ENCODE measurements at regions not wholly inside any gene's neighbourhood (a gene's known extent, or its start where the extent isn't known, plus 50 kb on each side); places are given as distances from the start of the nearest gene placed in this dataset.

GRCh38 chr9:28158451-28158850 lies 585.2 kb upstream of the C9orf72 start:
- H3K79me2 ChIP-seq (ENCODE audit: insufficient read depth, low read length) = no peaks in the 10 kb centered on the region
- no peak overlapping the region for H2AFZ ChIP-seq (ENCODE audit: low read depth, low read length, poor library complexity, severe bottlenecking)
- intact Hi-C loops (cut with micrococcal nuclease) = no loop called here
- BruUV-seq (replicated peaks) = no TSS peak
- H3K4me3 ChIP-seq (replicated peaks in 1 of 2; ENCODE audit: low read depth in 1 of 2, low read length in 2 of 2) = no peak overlapping the region
- H3K9me3 ChIP-seq (ENCODE audit: control insufficient read depth in 1 of 2, insufficient read depth in 1 of 2, low read depth in 1 of 2, low read length in 2 of 2) = 0 out of 4 replicates have a peak, but pooled peaks cover 0 to 6% of the 10 kb centered on the region in 2 experiments
- H3K9me2 ChIP-seq (ENCODE audit: insufficient read depth) = no peaks in the 10 kb centered on the region
- no peak overlapping the region for H3K27ac ChIP-seq (ENCODE audit: low read depth, low read length)
- H4K20me1 ChIP-seq (ENCODE audit: insufficient read depth) = no peaks in the 10 kb centered on the region
- TF ChIP-seq SP1 (IDR thresholded peaks at IDR 0.05; ENCODE audit: low read depth) (no peak), EGR1 (IDR thresholded peaks at IDR 0.05; ENCODE audit: low read depth) (no peak), ZFX (IDR thresholded peaks at IDR 0.05) (no peak), JUND (IDR thresholded peaks at IDR 0.05) (no peak), POLR2AphosphoS5 (IDR thresholded peaks at IDR 0.05; ENCODE audit: low read depth, low read length) (no peak), ZNF274 (IDR thresholded peaks at IDR 0.05; ENCODE audit: low read depth, low read length) (no peak), SRF (IDR thresholded peaks at IDR 0.05; ENCODE audit: low read depth) (no peak), FOSL1 (IDR thresholded peaks at IDR 0.05; ENCODE audit: low read depth) (no peak), CBX3 (IDR thresholded peaks at IDR 0.05; ENCODE audit: low read depth) (no peak)
- TF ChIP-seq, protein P1, sequence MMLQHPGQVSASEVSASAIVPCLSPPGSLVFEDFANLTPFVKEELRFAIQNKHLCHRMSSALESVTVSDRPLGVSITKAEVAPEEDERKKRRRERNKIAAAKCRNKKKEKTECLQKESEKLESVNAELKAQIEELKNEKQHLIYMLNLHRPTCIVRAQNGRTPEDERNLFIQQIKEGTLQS (IDR thresholded peaks at IDR 0.05) = no peak
- ChIA-PET RAD21 (ENCODE audit: low non-redundant PET in 1 of 2, low total read pairs in 2 of 2, uncharacterized antibody in 2 of 2, unreplicated experiment in 2 of 2) (no interaction called here), CTCF (no interaction called here), POLR2A (no interaction called here)
- DNase-seq (ENCODE audit: low read depth, low spot score) (no peak), ATAC-seq (no peak)
- H3K36me3 ChIP-seq (ENCODE audit: control insufficient read depth in 1 of 2, insufficient read depth in 2 of 2, low read length in 2 of 2) = no peaks in the 10 kb centered on the region
- no peak overlapping the region for H3K9ac ChIP-seq (ENCODE audit: low read length)
- H3K27me3 ChIP-seq (ENCODE audit: insufficient read depth, low read length) = no peaks in the 10 kb centered on the region
- H3K4me2 ChIP-seq (ENCODE audit: low read length) = no peak overlapping the region
- no peaks in the 10 kb centered on the region for H3K4me1 ChIP-seq (ENCODE audit: control insufficient read depth in 1 of 2, insufficient read depth in 2 of 2, low read length in 2 of 2)

- no peaks in the 10 kb centered on the region for H3K79me2 ChIP-seq (ENCODE audit: insufficient read depth, low read length)
- no peaks in the 10 kb centered on the region for H3K4me1 ChIP-seq (ENCODE audit: control insufficient read depth in 1 of 2, insufficient read depth in 2 of 2, low read length in 2 of 2)
- TF ChIP-seq EGR1 (IDR thresholded peaks at IDR 0.05; ENCODE audit: low read depth) = no peak
- TF ChIP-seq SIN3A (IDR thresholded peaks at IDR 0.05; ENCODE audit: low read depth) = no peak
- TF ChIP-seq, protein P2, sequence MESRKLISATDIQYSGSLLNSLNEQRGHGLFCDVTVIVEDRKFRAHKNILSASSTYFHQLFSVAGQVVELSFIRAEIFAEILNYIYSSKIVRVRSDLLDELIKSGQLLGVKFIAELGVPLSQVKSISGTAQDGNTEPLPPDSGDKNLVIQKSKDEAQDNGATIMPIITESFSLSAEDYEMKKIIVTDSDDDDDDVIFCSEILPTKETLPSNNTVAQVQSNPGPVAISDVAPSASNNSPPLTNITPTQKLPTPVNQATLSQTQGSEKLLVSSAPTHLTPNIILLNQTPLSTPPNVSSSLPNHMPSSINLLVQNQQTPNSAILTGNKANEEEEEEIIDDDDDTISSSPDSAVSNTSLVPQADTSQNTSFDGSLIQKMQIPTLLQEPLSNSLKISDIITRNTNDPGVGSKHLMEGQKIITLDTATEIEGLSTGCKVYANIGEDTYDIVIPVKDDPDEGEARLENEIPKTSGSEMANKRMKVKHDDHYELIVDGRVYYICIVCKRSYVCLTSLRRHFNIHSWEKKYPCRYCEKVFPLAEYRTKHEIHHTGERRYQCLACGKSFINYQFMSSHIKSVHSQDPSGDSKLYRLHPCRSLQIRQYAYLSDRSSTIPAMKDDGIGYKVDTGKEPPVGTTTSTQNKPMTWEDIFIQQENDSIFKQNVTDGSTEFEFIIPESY (IDR thresholded peaks at IDR 0.05; ENCODE audit: extremely low read depth, insufficient replicate concordance, low read length) = no peak
- no peak for TF ChIP-seq TCF7L2 (IDR thresholded peaks at IDR 0.05; ENCODE audit: borderline replicate concordance, extremely low read depth, insufficient read depth, insufficient read length)
- no peak for TF ChIP-seq FOSL1 (IDR thresholded peaks at IDR 0.05; ENCODE audit: low read depth)
- TF ChIP-seq, protein P3, sequence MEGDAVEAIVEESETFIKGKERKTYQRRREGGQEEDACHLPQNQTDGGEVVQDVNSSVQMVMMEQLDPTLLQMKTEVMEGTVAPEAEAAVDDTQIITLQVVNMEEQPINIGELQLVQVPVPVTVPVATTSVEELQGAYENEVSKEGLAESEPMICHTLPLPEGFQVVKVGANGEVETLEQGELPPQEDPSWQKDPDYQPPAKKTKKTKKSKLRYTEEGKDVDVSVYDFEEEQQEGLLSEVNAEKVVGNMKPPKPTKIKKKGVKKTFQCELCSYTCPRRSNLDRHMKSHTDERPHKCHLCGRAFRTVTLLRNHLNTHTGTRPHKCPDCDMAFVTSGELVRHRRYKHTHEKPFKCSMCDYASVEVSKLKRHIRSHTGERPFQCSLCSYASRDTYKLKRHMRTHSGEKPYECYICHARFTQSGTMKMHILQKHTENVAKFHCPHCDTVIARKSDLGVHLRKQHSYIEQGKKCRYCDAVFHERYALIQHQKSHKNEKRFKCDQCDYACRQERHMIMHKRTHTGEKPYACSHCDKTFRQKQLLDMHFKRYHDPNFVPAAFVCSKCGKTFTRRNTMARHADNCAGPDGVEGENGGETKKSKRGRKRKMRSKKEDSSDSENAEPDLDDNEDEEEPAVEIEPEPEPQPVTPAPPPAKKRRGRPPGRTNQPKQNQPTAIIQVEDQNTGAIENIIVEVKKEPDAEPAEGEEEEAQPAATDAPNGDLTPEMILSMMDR (IDR thresholded peaks at IDR 0.05 in 2 of 3, conservative IDR thresholded peaks at IDR 0.05 in 1 of 3; ENCODE audit: borderline replicate concordance in 1 of 3, insufficient read depth in 1 of 3, low read depth in 2 of 3, low read length in 2 of 3) = no peak
- no peak for TF ChIP-seq CEBPB (IDR thresholded peaks at IDR 0.05; ENCODE audit: low read depth)
- ATAC-seq = no peak
- H3K9ac ChIP-seq (ENCODE audit: low read length) = no peak overlapping the region
- H3K27me3 ChIP-seq (ENCODE audit: insufficient read depth, low read length) = no peaks in the 10 kb centered on the region
- intact Hi-C loops (cut with micrococcal nuclease) = no loop called here
- POLR2A ChIA-PET = no interaction called here
- H3K4me3 ChIP-seq (replicated peaks in 1 of 2; ENCODE audit: low read depth in 1 of 2, low read length in 2 of 2) = no peak overlapping the region
- H3K9me3 ChIP-seq (ENCODE audit: control insufficient read depth in 1 of 2, insufficient read depth in 1 of 2, low read depth in 1 of 2, low read length in 2 of 2) = peaks cover 0 to 10% of the 10 kb centered on the region in 2 experiments; a peak in 2 of 4 replicates
- no peaks in the 10 kb centered on the region for H4K20me1 ChIP-seq (ENCODE audit: insufficient read depth)
- no TSS peak for BruUV-seq (replicated peaks)
- RAD21 ChIA-PET (ENCODE audit: low non-redundant PET in 1 of 2, low total read pairs in 2 of 2, uncharacterized antibody in 2 of 2, unreplicated experiment in 2 of 2) = no interaction called here
- H3K36me3 ChIP-seq (ENCODE audit: control insufficient read depth in 1 of 2, insufficient read depth in 2 of 2, low read length in 2 of 2) = no peaks in the 10 kb centered on the region
- H3K9me2 ChIP-seq (ENCODE audit: insufficient read depth) = no peaks in the 10 kb centered on the region
- H2AFZ ChIP-seq (ENCODE audit: low read depth, low read length, poor library complexity, severe bottlenecking) = no peak overlapping the region
- no peak for DNase-seq (ENCODE audit: low read depth, low spot score)
- no peak overlapping the region for H3K27ac ChIP-seq (ENCODE audit: low read depth, low read length)
- H3K4me2 ChIP-seq (ENCODE audit: low read length) = no peak overlapping the region
- CTCF ChIA-PET = no interaction called here
Observed at GRCh38 chr9:28163619-28164018, 590.3 kb upstream of the C9orf72 start.
